HG03354 (cell line): ENCODE measurements at regions not wholly inside any gene's neighbourhood (a gene's known extent, or its start where the extent isn't known, plus 50 kb on each side); places are given as distances from the start of the nearest gene placed in this dataset.

ENCODE experiments used
- ATAC-seq: cut with Tn5 transposase; IDR thresholded peaks from one replicate; pipeline ENCODE4 v1.9.1; 2021; ENCODE audit warnings: mild to moderate bottlenecking; ENCODE audit not compliant: unreplicated experiment, poor library complexity, severe bottlenecking

- ATAC-seq = no peak
Observed at GRCh38 chr12:124450376-124450750, 117.0 kb downstream of the NCOR2 start.

DNA sequence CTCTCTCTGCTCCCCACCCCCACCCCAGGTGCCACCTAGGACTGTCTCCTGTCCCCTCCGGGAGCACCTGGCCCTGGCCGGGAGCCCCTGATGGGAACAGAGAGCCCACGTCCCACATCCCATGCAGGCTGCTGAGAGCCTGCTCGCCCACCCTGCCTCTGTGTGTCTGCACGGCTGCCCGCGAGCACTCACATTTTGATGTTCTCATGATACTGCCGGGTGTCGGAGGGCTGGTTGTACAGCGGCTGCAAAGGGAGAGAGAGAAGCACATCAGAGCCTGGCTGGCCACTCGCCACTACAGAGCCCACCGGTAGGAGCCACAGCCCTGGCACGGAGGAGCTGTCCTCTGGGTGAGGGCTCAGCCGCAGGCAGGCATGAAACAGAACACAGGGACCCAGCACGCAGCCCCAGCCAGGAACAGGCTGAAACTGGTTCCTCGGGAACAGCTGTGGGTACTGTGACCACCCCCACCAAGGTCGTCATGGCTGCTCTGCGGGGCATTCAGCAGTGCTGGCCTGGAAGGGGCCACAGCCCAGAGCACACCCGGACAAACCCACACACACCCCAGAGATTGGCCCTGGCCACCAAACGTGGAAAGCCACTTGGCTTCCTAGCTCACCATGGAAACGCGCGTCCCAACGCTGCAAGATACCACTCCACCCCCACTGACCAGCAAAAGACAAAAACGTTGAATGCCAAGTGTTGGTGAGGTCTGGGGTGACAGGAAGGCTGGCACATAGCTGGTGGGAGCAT lies 117.6 kb downstream of the NCOR2 start:
- no peak for ATAC-seq

GRCh38 chr12:124448955-124449622 lies 118.3 kb downstream of the NCOR2 start:
- ATAC-seq = no peak

DNA sequence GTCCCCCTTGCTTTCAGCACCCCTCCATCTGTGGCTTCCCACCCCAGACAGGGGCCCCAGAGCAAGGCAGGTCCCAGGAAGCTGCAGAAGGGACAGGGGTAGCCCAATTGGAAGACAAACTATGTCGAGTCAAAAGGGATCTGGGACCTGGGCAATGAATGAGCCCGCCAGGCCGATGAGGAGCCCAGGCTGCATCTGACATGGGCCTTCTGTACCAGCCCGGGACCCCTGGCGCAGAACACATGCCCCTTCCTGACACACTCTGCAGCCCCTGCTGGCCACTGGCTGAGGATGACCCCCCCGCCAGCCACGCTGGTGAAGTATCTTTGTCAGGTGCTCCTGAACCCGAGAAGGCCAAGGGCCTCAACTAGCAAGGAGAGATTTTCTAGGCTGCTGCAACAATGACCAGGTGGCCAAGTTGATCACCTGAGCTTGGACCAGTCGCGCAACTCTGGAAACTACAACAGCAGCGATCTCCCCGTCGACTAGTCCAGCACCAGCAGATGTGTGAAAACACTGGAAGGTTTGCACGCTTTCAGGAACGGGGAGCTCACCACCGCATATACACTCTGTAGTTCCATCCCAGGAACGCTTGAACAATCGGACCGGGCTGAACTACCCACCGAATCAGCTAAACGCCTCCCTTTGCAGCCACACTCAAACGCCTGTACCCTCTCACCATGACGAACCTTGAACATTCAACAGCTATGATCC lies 119.0 kb downstream of the NCOR2 start:
- no peak for ATAC-seq

GRCh38 chr12:124446364-124446763 lies 121.0 kb downstream of the NCOR2 start:
- ATAC-seq = no peak

GRCh38 chr12:124445826-124446225 lies 121.6 kb downstream of the NCOR2 start:
- no peak for ATAC-seq

- ATAC-seq = no peak
Observed at GRCh38 chr12:124445121-124445718, 122.2 kb downstream of the NCOR2 start.

DNA sequence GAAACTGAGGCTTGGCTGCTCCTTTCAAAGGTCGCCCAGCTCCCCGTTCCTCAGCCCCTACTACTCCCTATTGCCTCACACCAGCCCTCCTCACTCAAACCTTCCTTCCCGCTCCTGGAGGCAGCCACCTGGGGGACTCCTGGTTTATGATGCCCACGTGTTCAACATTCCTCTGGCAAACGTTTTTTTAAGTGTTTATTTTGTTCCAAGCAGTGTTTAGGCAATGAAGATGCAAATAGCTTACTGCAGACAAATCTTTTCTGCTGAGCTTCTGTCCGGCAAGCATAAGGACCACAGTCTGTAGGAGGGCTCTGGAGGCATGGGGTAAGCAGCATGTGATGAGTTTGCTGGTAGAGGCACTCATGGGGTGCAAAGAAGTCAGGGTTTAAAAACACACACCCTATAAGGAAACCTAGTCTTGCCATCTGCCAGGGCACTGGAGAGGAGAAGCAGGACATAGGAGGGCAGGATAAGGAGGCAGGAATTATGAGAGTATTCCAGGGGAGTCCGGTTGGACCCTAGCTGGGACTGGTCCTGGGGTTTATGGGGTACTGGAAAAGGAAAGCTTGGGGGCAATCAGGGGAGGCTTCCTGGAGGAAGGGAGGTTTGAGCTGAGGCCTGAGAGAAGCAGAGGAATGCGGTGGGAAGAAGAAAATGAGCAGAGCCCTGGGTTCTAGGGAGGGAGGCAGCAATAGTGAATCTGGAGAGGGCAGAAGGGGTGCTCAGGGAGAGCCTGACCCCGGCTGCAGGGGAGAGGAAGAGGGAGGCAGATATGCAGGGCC lies 123.3 kb downstream of the NCOR2 start:
- ATAC-seq = no peak

DNA sequence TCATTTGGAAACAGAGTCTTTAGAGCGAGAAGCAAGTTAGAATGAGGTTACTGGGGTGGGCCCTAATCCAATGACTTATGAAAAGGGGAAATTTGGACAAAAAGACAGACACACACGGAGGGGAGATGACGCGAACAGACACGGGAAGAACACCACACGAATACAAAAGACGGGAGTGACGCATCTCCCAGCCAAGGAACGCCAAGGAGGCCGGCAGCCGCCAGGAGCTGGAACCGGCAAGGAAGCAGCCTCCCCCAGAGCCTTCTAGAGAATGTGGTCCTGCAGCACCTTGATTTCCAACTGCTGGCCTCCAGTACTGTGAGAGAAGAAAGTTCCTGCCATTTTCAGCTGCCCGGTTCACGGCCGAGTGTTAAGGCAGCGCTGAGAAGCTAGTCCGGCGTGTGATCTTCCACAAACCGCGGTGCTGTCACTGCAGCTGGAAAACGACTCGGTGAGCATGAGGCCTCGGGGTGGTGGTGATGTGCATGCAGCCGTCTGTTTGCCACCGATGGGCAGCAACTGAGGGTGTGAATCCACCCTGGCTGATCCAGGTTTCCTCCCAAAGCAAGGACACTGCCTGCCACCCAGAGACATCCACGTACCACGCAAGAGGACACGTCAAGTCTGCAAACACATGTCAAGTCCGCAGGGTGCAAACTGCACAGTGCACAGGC lies 124.5 kb downstream of the NCOR2 start:
- no peak for ATAC-seq

DNA sequence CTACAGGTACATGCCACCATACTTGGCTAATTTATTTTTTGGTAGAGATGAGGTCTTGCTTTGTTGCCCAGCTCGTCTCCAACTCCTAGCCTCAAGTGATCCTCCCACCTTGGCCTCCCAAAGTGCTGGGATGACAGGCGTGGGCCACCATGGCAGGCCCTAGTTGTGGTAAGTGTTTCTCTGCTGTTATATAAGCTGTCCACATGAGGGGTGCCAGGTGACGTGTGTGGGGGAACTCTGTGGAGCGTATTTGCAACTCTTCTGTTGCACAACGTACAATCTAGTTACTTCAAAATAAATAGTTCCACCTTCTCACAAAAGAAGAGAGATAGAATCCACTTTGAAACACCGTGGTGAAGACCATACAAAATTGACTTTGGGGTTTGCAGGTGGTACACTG lies 125.1 kb downstream of the NCOR2 start:
- ATAC-seq = no peak

GRCh38 chr12:124441443-124442194 lies 125.8 kb downstream of the NCOR2 start:
- ATAC-seq = no peak

- no peak for ATAC-seq
Observed at GRCh38 chr12:124440841-124441381, 126.5 kb downstream of the NCOR2 start.

- ATAC-seq = no peak
Observed at GRCh38 chr12:124440031-124440626, 127.3 kb downstream of the NCOR2 start.

- no peak for ATAC-seq
Observed at GRCh38 chr12:124438437-124439056, 128.9 kb downstream of the NCOR2 start.

DNA sequence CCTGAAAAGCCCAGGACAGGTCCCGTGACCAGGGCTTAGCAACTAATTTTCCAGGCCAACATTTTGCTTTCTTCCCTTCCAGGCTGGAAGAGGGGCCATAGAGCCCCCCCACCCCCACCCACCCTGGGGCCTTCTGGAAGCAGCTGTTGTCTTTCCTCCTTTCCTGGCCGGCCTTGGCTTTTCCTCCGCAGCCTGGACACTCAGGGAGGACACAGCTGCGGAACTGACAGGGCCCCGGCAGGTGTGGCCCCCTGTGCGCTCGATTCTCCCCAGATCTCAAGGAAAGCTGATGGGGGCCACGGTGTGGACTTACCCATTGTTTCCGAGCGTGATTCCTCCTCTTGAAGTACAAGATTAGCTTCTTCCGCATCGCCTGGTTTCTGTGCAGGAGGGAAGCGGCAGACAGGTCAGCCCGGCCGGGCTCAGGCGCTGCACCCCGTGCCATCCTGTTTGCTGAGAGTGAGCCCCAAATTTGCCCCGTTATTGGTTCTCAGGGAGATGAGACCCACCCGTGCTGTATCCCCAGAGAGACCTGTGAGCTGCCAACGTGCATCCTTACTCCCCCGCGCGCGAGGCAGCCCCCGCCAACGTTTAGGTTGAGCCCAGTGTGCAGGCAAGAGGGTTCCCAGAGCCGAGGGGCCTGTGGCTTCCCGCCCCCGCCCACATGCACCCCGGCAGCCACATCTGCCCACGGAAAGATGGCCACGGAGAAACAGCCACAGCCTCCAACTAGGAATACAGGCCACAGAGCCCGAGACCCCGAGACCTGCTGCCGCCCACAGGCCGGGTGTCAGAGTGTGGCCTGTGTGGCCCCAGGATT lies 129.6 kb downstream of the NCOR2 start:
- no peak for ATAC-seq

DNA sequence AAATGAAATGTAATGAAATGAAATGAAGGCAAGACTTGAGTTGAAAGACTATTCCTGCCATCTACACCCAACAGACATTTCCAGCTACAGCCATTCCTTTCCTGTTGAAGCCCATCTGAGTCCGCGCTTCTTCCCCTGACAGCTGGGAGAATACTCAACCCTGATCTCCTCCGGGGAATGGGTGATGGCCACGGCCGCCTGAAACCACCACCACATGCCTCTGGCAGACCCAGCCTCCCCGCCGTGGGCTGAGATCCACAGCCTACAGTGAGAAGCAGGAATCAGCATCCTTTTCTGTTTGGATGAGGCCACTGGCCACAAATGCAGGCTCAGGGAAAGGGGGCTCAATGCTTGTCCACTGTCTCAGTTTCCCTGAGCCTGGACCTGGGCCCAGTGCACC lies 130.3 kb downstream of the NCOR2 start:
- ATAC-seq = no peak

GRCh38 chr12:124436366-124436765 lies 131.0 kb downstream of the NCOR2 start:
- ATAC-seq = no peak
